Tibial nerve (tissue), 4 donors: ENCODE measurements at regions not wholly inside any gene's neighbourhood (a gene's known extent, or its start where the extent isn't known, plus 50 kb on each side); places are given as distances from the start of the nearest gene placed in this dataset.

ENCODE experiments used
- CTCF ChIP-seq, 5 experiments: fragments of 200-600 bp in 3 of 5; fragments of 450-650 bp in 2 of 5; sonication (generic) in 3 of 5; IDR thresholded peaks; one replicate each; pipeline ENCODE4 v1.5.1; 2016 to 2019; ENCODE audit warnings: antibody characterized with exemption in 5 of 5, mild to moderate bottlenecking in 3 of 5, moderate library complexity in 2 of 5
- EP300 ChIP-seq, 2 donors: sonication (generic); formaldehyde crosslinking; IDR thresholded peaks; one replicate each; pipeline ENCODE4 v1.6.1; 2017; ENCODE audit warnings: antibody characterized with exemption in 2 of 2, mild to moderate bottlenecking in 1 of 2
- POLR2A ChIP-seq, 2 donors: fragments of 450-650 bp; IDR thresholded peaks; one replicate each; pipeline ENCODE4 v1.6.1; 2017; ENCODE audit warnings: antibody characterized with exemption in 2 of 2, mild to moderate bottlenecking in 2 of 2, moderate library complexity in 2 of 2

DNA sequence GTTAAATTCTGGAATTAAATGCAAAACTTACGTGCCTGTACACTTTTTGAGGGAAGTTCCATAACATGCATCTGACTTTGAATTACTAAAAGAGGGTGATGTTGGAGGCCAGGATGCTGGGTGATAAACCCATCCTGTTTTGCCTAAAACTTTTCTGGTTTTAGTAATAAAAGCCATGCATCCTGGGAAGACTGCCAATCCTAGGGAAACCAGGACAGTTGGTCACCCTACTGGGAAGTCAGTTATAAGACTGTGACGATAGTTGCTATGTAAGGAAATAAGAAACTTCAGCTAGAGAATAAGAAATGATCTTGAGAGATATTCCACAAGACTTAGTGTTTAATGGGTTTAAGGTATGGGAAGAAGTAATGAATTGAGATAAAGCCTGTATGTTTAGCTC lies 336.6 kb upstream of the LYPLAL1 start:
- TF ChIP-seq CTCF (IDR thresholded peaks at IDR 0.05) (no peak), POLR2A (IDR thresholded peaks at IDR 0.05) (no peak), EP300 (IDR thresholded peaks at IDR 0.05) (no peak)
